ENCODE measurements at regions not wholly inside any gene's neighbourhood (a gene's known extent, or its start where the extent isn't known, plus 50 kb on each side); places are given as distances from the start of the nearest gene placed in this dataset.

GRCh38 chr13:47109028-47109427, 212.2 kb upstream of the HTR2A start:
- WGBS, 10 experiments: 67 to 100% (median 78%) methylated on average over 1 to 4 of the region's 4 CpGs; no CpG with 5 or more reads in 4 of the 10 experiments
- Histone ChIP-seq H3K4me3 (no peak overlapping the region), H3K4me1 (replicated peaks in 1 of 2) (no peaks in the 10 kb centered on the region), H3K27ac (no peak overlapping the region)
- in situ Hi-C loops (cut with MboI; ENCODE audit: low pct_unique_long_range_greater_than_20kb in 2 of 9, low sequenced_read_pairs in 9 of 9, unreplicated experiment in 9 of 9): no loop called here
- ATAC-seq (replicated peaks in 6 of 8): no peak

DNA sequence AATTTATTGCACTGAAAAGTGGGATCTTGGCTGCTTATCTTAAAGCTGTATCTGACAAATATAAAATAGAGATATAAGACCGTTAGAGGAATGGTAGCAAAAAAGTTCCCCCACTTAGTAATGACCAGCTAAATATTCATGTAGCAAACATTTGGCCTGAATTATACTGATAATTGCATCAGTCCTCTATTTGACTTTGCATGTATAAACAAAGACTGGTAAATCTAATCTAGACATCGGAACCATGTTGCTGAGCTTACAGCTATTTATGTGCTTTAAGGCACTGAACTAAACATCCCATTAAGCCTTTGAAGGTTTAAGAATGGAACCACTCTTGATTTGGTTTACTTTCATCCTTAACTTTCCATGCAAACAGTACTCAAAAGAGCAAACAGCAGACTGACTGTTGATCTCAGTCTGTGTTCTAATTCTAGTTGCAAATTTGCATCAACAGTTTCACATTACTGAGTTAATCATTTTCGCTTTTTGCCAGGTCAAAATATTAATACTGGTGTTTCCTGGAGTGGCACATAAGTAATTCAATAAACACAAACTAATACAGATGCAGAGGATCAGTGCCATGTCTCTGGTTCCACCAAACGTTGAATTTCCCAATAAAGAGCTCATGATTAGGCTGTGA, 203.5 kb upstream of the HTR2A start:
- in situ Hi-C loops (cut with MboI; ENCODE audit: low pct_unique_long_range_greater_than_20kb in 2 of 9, low sequenced_read_pairs in 9 of 9, unreplicated experiment in 9 of 9): no loop called here
- Histone ChIP-seq H3K4me3 (no peak overlapping the region), H3K27ac (no peak overlapping the region), H3K4me1 (replicated peaks in 1 of 2) (no peaks in the 10 kb centered on the region)
- ATAC-seq (replicated peaks in 6 of 8): no peak
- WGBS, 10 experiments: 0 to 100% (median 88%) methylated on average over 1 to 4 of the region's 4 CpGs

DNA sequence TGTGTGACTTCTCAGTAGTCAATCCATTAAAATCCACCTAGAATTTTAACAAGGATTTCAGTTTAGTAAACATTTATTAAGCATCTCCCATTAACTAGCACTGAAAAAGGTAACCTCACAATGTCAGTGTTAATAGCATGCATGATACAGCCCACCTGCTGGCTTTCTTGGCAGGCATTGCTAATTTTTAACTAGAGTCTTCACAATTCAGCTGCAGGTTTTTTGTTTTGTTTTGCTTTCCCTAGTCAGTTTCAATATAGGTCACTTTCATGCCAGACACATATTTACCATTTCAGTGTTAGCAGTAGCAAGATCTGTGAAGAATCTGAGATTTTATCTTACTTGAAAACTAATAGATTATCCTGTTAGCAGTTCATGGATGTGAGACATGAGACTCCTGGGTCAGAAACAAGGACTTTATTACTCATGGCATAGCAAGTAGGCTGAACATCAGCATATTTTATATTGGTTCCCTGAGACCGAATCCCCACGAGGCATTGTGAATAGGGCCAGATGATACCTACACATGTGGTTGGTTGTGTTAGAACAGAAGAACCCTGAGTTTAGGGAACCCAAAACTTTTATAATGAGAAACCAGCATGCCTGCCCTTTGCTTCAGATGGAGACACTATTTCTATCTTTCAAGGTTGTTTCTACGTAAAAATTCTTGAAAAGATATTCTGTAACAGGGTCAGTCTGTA, 198.0 kb upstream of the HTR2A start:
- ATAC-seq (replicated peaks in 6 of 8): no peak
- Histone ChIP-seq H3K4me1 (replicated peaks in 1 of 2) (no peaks in the 10 kb centered on the region), H3K27ac (no peak overlapping the region), H3K4me3 (no peak overlapping the region)
- WGBS, 10 experiments: 40 to 100% (median 71%) methylated on average over 1 to 3 of the region's 3 CpGs; no CpG with 5 or more reads in 1 of the 10 experiments
- in situ Hi-C loops (cut with MboI; ENCODE audit: low pct_unique_long_range_greater_than_20kb in 2 of 9, low sequenced_read_pairs in 9 of 9, unreplicated experiment in 9 of 9): no loop called here

DNA sequence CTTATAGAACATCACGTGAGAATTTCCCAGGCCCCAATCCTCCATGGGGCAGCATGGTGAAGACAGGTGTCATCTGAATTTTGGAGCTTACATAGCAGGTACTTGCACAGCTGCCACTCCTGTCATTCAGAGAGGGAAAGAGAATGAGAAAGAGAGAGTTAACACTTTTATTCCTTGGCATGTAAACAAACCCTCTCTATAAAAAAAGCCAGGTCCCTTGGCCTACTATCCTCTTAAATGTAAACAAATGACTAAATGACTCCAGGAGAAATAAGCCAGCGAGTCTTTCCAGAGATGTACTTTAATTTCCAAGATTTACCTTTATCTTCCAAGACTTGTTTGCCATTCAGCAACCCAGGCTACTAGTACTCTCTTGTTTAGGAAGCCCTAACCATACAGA, 195.3 kb upstream of the HTR2A start:
- 20 to 100% (median 83%) methylated on average over 1 to 2 of the region's 2 CpGs; no CpG with 5 or more reads in 2 of the 10 experiments for WGBS, 10 experiments
- Histone ChIP-seq H3K4me3 (no peak overlapping the region), H3K4me1 (replicated peaks in 1 of 2) (no peaks in the 10 kb centered on the region), H3K27ac (no peak overlapping the region)
- in situ Hi-C loops (cut with MboI; ENCODE audit: low pct_unique_long_range_greater_than_20kb in 2 of 9, low sequenced_read_pairs in 9 of 9, unreplicated experiment in 9 of 9): no loop called here
- ATAC-seq (replicated peaks in 6 of 8): no peak

DNA sequence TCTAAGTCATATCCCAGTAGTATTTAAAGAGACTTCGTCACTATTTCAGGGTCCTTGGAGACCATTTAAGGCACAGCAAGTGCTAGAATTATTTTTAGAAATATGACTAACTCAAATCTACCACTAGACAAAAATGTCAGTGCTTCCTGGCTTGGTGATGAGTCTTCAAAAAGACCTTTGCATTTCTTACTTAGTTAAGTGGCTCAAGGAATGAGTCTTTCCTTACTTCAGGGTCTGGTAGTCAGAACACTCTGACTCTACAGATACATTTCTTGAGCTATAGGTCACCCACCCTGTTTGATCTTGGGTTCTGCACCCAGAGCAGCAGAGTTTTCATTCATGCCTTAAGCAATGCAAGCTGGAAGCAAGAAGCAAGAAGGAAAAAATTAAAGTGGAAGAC, 191.0 kb upstream of the HTR2A start:
- in situ Hi-C loops (cut with MboI; ENCODE audit: low pct_unique_long_range_greater_than_20kb in 2 of 9, low sequenced_read_pairs in 9 of 9, unreplicated experiment in 9 of 9): no loop called here
- Histone ChIP-seq H3K4me1 (replicated peaks in 1 of 2) (no peaks in the 10 kb centered on the region), H3K27ac (no peak overlapping the region), H3K4me3 (no peak overlapping the region)
- ATAC-seq (replicated peaks in 6 of 8): peak in 1 of 8 experiments; percentile 14
- WGBS, 10 experiments: 0 to 100% (median 69%) methylated on average over 1 of the region's 1 CpG; no CpG with 5 or more reads in 2 of the 10 experiments

DNA sequence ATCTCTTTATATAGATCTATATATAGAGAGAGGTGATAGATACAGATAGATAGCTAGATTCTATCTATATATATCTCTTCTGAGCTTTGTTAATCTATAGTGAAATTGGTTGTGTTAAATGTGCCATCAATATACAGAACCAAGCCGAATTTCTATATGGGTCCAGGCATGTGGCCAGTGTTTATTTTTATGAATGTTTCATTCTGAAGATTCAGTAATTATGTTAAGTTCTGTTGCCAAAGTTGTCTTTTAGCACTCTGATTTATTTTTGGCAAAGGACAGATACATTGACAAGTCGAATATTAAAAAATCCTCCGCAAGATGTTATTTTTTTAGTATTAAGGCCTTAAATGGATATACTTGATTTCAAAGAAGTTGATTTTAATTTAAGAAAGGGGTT, 190.4 kb upstream of the HTR2A start:
- WGBS, 10 experiments: 57 to 95% (median 81%) methylated on average over 1 to 3 of the region's 3 CpGs; no CpG with 5 or more reads in 1 of the 10 experiments
- no peak for ATAC-seq (replicated peaks in 6 of 8)
- Histone ChIP-seq H3K4me3 (no peak overlapping the region), H3K4me1 (replicated peaks in 1 of 2) (no peaks in the 10 kb centered on the region), H3K27ac (no peak overlapping the region)
- in situ Hi-C loops (cut with MboI; ENCODE audit: low pct_unique_long_range_greater_than_20kb in 2 of 9, low sequenced_read_pairs in 9 of 9, unreplicated experiment in 9 of 9): no loop called here

DNA sequence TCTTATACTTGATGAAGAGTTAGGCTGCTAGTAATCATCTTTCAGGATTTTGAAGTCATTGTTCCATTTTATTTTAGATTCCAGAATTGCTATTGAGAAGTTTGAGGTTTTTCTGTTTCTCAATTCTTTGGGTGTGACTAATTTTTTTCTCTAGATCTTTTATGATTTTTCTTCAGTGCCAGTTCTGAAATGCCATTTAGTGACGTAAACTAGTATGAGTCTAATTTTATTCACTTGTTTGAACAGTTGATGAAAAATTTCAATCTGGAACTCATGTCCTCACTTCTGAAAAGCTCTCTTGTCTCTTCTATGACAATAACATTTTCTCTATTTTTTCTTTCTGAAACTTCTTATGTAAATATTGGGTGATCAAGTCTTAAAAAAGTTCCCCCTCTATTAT, 188.5 kb upstream of the HTR2A start:
- no peak for ATAC-seq (replicated peaks in 6 of 8)
- Histone ChIP-seq H3K4me3 (no peak overlapping the region), H3K4me1 (replicated peaks in 1 of 2) (no peaks in the 10 kb centered on the region), H3K27ac (no peak overlapping the region)
- in situ Hi-C loops (cut with MboI; ENCODE audit: low pct_unique_long_range_greater_than_20kb in 2 of 9, low sequenced_read_pairs in 9 of 9, unreplicated experiment in 9 of 9): no loop called here
- 0 to 100% (median 95%) methylated on average over 1 of the region's 1 CpG for WGBS, 10 experiments

DNA sequence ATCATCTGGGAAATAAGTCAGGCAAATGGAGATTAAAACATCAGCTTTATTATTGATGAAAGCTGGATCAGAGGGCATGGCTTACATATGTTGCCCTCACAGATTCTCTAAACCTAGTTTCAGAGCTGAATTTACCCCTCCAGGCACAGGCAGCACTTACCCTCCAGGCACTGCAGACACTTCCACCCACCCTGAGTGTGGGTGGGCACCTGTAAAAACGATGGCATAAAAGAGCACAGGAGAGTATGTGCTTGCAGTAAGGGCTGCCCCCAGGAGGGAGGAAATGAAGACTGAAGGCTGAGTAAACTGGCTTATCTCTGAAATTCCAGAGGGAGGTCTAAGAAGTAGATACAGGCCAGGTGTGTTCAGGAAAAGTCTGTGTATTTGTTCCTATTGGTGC, 185.0 kb upstream of the HTR2A start:
- Histone ChIP-seq H3K4me3 (no peak overlapping the region), H3K4me1 (replicated peaks in 1 of 2) (no peaks in the 10 kb centered on the region), H3K27ac (no peak overlapping the region)
- no peak for ATAC-seq (replicated peaks in 6 of 8)
- WGBS, 10 experiments: 0 to 60% (median 18%) methylated on average over 1 of the region's 1 CpG; no CpG with 5 or more reads in 6 of the 10 experiments
- in situ Hi-C loops (cut with MboI; ENCODE audit: low pct_unique_long_range_greater_than_20kb in 2 of 9, low sequenced_read_pairs in 9 of 9, unreplicated experiment in 9 of 9): no loop called here

- in situ Hi-C loops (cut with MboI; ENCODE audit: low pct_unique_long_range_greater_than_20kb in 2 of 9, low sequenced_read_pairs in 9 of 9, unreplicated experiment in 9 of 9): no loop called here
- Histone ChIP-seq H3K4me1 (replicated peaks in 1 of 2) (no peaks in the 10 kb centered on the region), H3K27ac (no peak overlapping the region), H3K4me3 (no peak overlapping the region)
- ATAC-seq (replicated peaks in 6 of 8): no peak
- WGBS, 10 experiments: 65 to 100% (median 77%) methylated on average over 1 to 5 of the region's 7 CpGs
Measured at GRCh38 chr13:47081246-47081645, 184.4 kb upstream of the HTR2A start.

- WGBS, 10 experiments: 0 to 100% (median 65%) methylated on average over 1 to 2 of the region's 2 CpGs; no CpG with 5 or more reads in 3 of the 10 experiments
- Histone ChIP-seq H3K27ac (no peak overlapping the region), H3K4me1 (replicated peaks in 1 of 2) (no peaks in the 10 kb centered on the region), H3K4me3 (no peak overlapping the region)
- in situ Hi-C loops (cut with MboI; ENCODE audit: low pct_unique_long_range_greater_than_20kb in 2 of 9, low sequenced_read_pairs in 9 of 9, unreplicated experiment in 9 of 9): no loop called here
- ATAC-seq (replicated peaks in 6 of 8): no peak
Measured at GRCh38 chr13:47080621-47081020, 183.8 kb upstream of the HTR2A start.

DNA sequence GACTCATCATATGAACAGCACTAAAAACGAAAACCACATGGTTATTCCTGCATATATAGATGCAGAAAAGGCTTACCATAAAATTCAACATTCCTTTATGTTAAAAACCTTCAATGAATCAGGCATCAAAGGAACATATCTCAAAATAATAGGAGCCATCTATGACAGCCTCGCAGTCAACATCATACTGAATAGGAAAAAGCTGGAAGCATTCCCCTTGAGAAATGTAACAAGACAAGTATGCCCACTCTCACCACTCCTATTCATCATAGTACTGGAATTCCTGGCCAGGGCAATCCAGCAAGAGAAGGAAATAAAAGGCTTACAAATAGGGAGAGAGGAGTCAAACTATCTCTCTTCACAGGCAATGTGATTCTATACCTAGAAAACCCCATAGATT, 179.6 kb upstream of the HTR2A start:
- no peak overlapping the region for H3K4me3 ChIP-seq
- no peak overlapping the region for H3K27ac ChIP-seq
- in situ Hi-C loops (cut with MboI; ENCODE audit: low pct_unique_long_range_greater_than_20kb in 2 of 9, low sequenced_read_pairs in 9 of 9, unreplicated experiment in 9 of 9): no loop called here
- WGBS, 10 experiments: 0 to 70% (median 24%) methylated on average over 1 to 2 of the region's 2 CpGs
- H3K4me1 ChIP-seq (replicated peaks in 1 of 2): no peaks in the 10 kb centered on the region
- ATAC-seq (replicated peaks in 6 of 8): peak in 3 of 8 experiments; percentile 19 to 62 (median 22)

GRCh38 chr13:47069133-47069532, 172.3 kb upstream of the HTR2A start:
- no peak overlapping the region for H3K4me3 ChIP-seq
- no peak overlapping the region for H3K27ac ChIP-seq
- no peak for ATAC-seq (replicated peaks in 6 of 8)
- H3K4me1 ChIP-seq (replicated peaks in 1 of 2): no peaks in the 10 kb centered on the region
- WGBS, 10 experiments: 0 to 100% (median 69%) methylated on average over 1 to 3 of the region's 3 CpGs
- in situ Hi-C loops (cut with MboI; ENCODE audit: low pct_unique_long_range_greater_than_20kb in 2 of 9, low sequenced_read_pairs in 9 of 9, unreplicated experiment in 9 of 9): no loop called here

DNA sequence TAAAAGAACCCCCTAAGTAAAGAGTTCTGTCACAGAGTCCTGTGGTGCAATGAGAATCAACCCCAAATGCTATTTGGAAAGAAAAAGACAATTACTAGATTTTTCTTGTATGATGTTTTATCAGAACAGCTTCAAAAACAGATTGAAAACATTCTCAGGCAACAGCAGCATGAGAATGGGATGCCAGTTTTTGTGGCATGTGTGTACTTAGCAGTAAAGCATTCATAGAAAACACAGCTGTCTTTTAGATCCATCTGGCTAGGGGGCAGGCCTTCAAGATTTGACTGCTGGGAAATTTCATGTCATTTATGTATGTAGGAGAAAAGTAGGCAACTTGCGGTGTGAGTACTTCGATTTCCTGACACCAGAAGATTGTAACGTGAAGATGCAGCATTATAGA, 170.5 kb upstream of the HTR2A start:
- no peak overlapping the region for H3K27ac ChIP-seq
- H3K4me1 ChIP-seq (replicated peaks in 1 of 2): no peaks in the 10 kb centered on the region
- 40 to 100% (median 88%) methylated on average over 1 to 3 of the region's 3 CpGs; no CpG with 5 or more reads in 1 of the 10 experiments for WGBS, 10 experiments
- ATAC-seq (replicated peaks in 6 of 8): no peak
- in situ Hi-C loops (cut with MboI; ENCODE audit: low pct_unique_long_range_greater_than_20kb in 2 of 9, low sequenced_read_pairs in 9 of 9, unreplicated experiment in 9 of 9): no loop called here
- no peak overlapping the region for H3K4me3 ChIP-seq

GRCh38 chr13:47066226-47066625, 169.4 kb upstream of the HTR2A start:
- H3K4me1 ChIP-seq (replicated peaks in 1 of 2): no peaks in the 10 kb centered on the region
- no peak for ATAC-seq (replicated peaks in 6 of 8)
- no peak overlapping the region for H3K27ac ChIP-seq
- in situ Hi-C loops (cut with MboI; ENCODE audit: low pct_unique_long_range_greater_than_20kb in 2 of 9, low sequenced_read_pairs in 9 of 9, unreplicated experiment in 9 of 9): no loop called here
- H3K4me3 ChIP-seq: no peak overlapping the region

All from motor neuron (in vitro differentiated cells).